ENCODE measurements at regions not wholly inside any gene's neighbourhood (a gene's known extent, or its start where the extent isn't known, plus 50 kb on each side); places are given as distances from the start of the nearest gene placed in this dataset.
"Not testable (repeated sequence)": the region's sequence is repeated elsewhere in the genome, so short reads cannot be mapped to it uniquely, and the experiment has no call there.

DNA sequence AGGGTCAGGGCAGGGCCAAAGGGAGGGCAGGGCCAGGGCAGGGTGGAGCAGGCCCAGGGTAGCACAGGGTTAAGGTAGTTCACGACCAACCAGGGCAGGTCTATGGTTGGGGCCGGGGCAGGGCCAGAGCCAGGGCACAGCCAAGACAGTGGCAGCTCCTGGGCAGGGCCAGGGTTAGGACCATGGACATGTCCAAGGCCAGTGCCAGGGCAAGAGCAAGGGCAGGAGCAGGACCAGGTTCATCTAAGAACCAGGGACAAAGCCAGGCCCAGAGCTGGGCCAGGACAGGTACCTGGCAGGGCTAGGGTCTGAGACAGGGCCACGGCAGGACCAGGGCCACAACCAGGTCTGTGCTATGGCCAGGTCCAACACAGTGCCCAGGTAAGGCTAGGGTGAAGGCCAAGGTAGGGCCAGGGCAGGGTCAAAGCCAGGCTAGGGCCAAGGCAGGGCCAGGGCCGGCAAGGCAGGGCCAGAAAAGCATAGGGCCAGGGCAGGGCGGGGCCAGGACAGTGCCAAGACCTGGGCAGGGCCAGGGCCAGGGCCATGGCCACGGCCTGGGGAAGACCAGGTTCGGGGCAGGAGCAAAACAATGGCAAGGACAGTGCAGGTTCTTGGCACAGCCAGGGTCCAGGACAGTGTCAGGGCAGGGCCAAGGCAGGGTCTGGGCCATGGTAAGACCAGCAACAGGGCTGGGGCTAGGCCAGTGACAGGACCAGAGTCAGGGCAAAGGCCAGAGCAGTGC, 2874.4 kb downstream of the RPIA start:
- H3K36me3 ChIP-seq (ENCODE audit: insufficient read depth); H3K9me2 ChIP-seq (ENCODE audit: insufficient read depth); H3K4me3 ChIP-seq; H2AFZ ChIP-seq; H3K4me2 ChIP-seq; H3K36me3 Mint-ChIP-seq (ENCODE audit: low read depth); H3K4me3 Mint-ChIP-seq; H3K27ac ChIP-seq (ENCODE audit: low read depth); H3K27me3 ChIP-seq (ENCODE audit: insufficient read depth); H3K4me1 Mint-ChIP-seq; H3K79me2 ChIP-seq (replicated peaks; ENCODE audit: insufficient read depth); H4K20me1 ChIP-seq (replicated peaks; ENCODE audit: insufficient read depth); H3K27ac Mint-ChIP-seq; H3K4me1 ChIP-seq (ENCODE audit: insufficient read depth); H3F3A ChIP-seq (replicated peaks; ENCODE audit: low read depth); DNase-seq (ENCODE audit: low spot score); H3K27me3 Mint-ChIP-seq (ENCODE audit: insufficient read depth, low read depth, poor library complexity); ATAC-seq: not testable (repeated sequence)
- H3K9me3 Mint-ChIP-seq = peaks cover 28% of the 10 kb centered on the region

DNA sequence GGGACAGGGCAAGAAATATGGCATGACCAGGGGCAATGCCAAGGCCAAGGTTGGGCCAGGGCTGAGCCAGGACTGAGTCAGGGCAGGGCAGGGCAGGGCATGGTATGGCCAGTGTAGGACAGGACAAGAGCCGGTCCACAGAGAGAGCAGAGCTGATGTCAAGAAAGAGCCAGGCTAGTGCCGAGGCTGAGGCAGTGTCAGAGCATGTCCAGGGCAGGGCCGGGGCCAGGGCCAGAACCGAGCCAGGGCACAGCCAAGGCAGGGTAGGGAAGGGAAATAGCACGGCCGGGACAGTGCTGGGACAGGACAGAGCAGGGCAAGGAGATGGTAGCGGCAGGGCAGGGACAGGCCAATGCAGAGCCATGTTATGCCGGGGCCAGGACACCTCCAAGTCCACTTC, 2875.1 kb downstream of the RPIA start:
- DNase-seq (ENCODE audit: low spot score); H3K4me1 Mint-ChIP-seq; H2AFZ ChIP-seq; H3K27ac ChIP-seq (ENCODE audit: low read depth); H3K27me3 Mint-ChIP-seq (ENCODE audit: insufficient read depth, low read depth, poor library complexity); H3K4me3 ChIP-seq; H3K36me3 ChIP-seq (ENCODE audit: insufficient read depth); H3K36me3 Mint-ChIP-seq (ENCODE audit: low read depth); ATAC-seq; H3K4me2 ChIP-seq; H3K4me3 Mint-ChIP-seq; H3K4me1 ChIP-seq (ENCODE audit: insufficient read depth); H4K20me1 ChIP-seq (replicated peaks; ENCODE audit: insufficient read depth); H3K27me3 ChIP-seq (ENCODE audit: insufficient read depth); H3K27ac Mint-ChIP-seq; H3K9me2 ChIP-seq (ENCODE audit: insufficient read depth); H3F3A ChIP-seq (replicated peaks; ENCODE audit: low read depth); H3K79me2 ChIP-seq (replicated peaks; ENCODE audit: insufficient read depth): not testable (repeated sequence)
- H3K9me3 Mint-ChIP-seq = peaks cover 33% of the 10 kb centered on the region

DNA sequence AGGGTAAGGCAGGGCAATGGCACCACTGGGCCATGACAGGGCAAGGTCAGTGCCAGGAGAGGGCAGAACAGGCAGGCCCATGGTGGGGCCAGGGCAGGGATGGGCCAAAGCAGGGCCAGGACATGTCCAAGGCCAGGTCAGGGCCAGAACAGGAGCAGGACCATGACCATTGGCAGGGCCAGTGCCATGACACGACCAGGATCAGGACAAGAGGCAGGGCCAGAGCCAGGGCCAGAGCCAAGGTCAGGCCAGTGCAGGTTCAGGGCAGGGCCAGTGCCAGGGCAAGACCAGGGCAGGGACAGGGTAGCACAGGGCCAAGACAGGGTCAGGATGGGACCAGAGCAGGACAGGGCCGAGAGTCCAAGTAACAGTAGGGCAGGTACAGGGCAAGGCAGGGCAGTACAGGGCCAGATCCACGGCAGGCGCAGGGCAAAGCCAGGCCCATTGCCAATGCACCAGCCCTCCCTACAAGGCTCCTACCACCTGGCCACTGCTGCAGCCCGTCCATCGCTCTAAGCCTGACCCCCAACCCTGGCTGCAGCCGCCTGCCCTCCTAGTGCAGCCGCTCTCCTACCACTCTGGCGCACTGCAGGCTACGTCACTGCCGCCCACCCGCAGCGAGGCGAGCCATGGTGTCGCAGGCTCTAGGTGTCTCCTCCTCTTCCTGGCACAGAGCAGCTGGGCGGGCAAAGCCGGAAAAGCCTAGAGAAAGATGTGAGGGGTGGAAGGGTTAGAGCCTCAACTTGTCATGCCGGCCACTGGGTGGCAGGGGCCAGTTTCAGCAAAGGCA, 2876.3 kb downstream of the RPIA start:
- H3K27me3 Mint-ChIP-seq (ENCODE audit: insufficient read depth, low read depth, poor library complexity); H3K79me2 ChIP-seq (replicated peaks; ENCODE audit: insufficient read depth); H3K36me3 Mint-ChIP-seq (ENCODE audit: low read depth); H3K27ac ChIP-seq (ENCODE audit: low read depth); H3F3A ChIP-seq (replicated peaks; ENCODE audit: low read depth); H3K36me3 ChIP-seq (ENCODE audit: insufficient read depth); H3K4me1 ChIP-seq (ENCODE audit: insufficient read depth); H3K4me3 Mint-ChIP-seq; H3K9me2 ChIP-seq (ENCODE audit: insufficient read depth); H3K4me3 ChIP-seq; H3K4me1 Mint-ChIP-seq; ATAC-seq; H3K27ac Mint-ChIP-seq; DNase-seq (ENCODE audit: low spot score); H4K20me1 ChIP-seq (replicated peaks; ENCODE audit: insufficient read depth); H2AFZ ChIP-seq; H3K4me2 ChIP-seq: not testable (repeated sequence)
- H3K27me3 ChIP-seq (ENCODE audit: insufficient read depth) = peaks cover 11% of the 10 kb centered on the region
- H3K9me3 Mint-ChIP-seq = peaks cover 37% of the 10 kb centered on the region

DNA sequence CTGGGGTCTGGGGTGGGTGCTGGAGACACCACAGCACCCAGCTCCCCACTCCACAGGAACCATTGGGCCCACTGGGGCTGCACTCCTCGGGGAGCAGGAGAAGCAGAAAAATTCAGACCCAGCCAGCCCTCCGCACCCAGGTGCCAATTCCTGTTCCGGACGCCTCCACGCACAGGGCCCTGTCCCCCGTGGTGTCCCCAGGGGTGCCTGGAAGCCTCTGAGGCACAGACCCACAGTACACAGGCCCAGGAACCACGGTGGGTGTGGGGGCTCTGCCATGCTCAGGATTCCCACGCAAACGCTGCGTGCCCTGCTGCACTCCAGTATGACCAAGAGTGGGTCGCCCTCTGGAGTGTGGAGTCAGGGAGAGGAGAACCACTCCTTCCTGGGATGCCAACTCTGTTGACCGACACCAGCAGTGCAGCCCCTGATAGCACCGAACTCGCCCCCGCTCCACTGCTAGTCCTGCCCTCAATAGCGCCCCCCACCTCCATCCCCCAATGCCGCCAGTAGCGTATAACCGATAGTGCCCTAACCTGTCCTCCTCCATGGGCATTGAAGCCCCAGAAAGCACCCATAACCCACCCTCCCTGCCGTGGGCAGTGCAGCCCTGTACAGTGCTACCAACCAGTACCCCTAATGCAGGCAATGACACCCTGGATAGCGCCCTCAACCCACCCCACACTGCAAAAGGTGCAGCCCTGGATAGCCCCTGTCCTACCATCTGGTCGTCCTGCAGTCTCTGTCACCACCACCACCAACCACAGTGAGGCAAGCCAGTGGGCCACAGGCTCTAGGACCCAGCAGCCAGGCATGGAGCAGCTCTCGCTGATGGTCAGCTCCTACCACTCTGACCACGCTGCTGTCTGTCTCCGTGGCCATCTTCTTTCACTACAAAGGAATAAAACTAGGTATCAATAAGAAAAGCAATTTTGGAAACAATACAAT, 2877.2 kb downstream of the RPIA start:
- not testable (repeated sequence) for H4K20me1 ChIP-seq (replicated peaks; ENCODE audit: insufficient read depth); ATAC-seq; DNase-seq (ENCODE audit: low spot score); H3K36me3 ChIP-seq (ENCODE audit: insufficient read depth); H3F3A ChIP-seq (replicated peaks; ENCODE audit: low read depth); H2AFZ ChIP-seq; H3K4me2 ChIP-seq; H3K4me1 Mint-ChIP-seq; H3K27ac Mint-ChIP-seq; H3K27me3 Mint-ChIP-seq (ENCODE audit: insufficient read depth, low read depth, poor library complexity); H3K4me3 ChIP-seq; H3K4me3 Mint-ChIP-seq; H3K79me2 ChIP-seq (replicated peaks; ENCODE audit: insufficient read depth); H3K4me1 ChIP-seq (ENCODE audit: insufficient read depth); H3K9me2 ChIP-seq (ENCODE audit: insufficient read depth); H3K27ac ChIP-seq (ENCODE audit: low read depth)
- peaks cover 47% of the 10 kb centered on the region for H3K9me3 Mint-ChIP-seq
- H3K36me3 Mint-ChIP-seq (ENCODE audit: low read depth) = peaks cover 16% of the 10 kb centered on the region
- peaks cover 16% of the 10 kb centered on the region for H3K27me3 ChIP-seq (ENCODE audit: insufficient read depth)

Data from GM23338 (cell line).